ENCODE measurements at regions not wholly inside any gene's neighbourhood (a gene's known extent, or its start where the extent isn't known, plus 50 kb on each side); places are given as distances from the start of the nearest gene placed in this dataset.
"Not testable (repeated sequence)": the region's sequence is repeated elsewhere in the genome, so short reads cannot be mapped to it uniquely, and the experiment has no call there.

- WGBS (ENCODE audit: low lambda C conversion rate, missing lambda C conversion rate): 90% methylated on average over 2 of the region's 2 CpGs
- H3K27me3 ChIP-seq: no peaks in the 10 kb centered on the region
- no peak overlapping the region for H3K4me3 ChIP-seq
- no peak for DNase-seq (ENCODE audit: low spot score)
- H2AFZ ChIP-seq: no peak overlapping the region
- H3K36me3 ChIP-seq (replicated peaks; ENCODE audit: insufficient read depth, low read depth): no peaks in the 10 kb centered on the region
- no peaks in the 10 kb centered on the region for H3K4me1 ChIP-seq (ENCODE audit: insufficient read depth)
- TF ChIP-seq EZH2 (IDR thresholded peaks at IDR 0.05; ENCODE audit: borderline replicate concordance) (no peak), CTCF (IDR thresholded peaks at IDR 0.05; ENCODE audit: poor library complexity) (no peak), EZH2phosphoT487 (IDR thresholded peaks at IDR 0.05; ENCODE audit: low read depth, severe bottlenecking, unreplicated experiment) (no peak)
- no peaks in the 10 kb centered on the region for H4K20me1 ChIP-seq (ENCODE audit: insufficient read depth, poor library complexity, severe bottlenecking)
- no peak overlapping the region for H3K4me2 ChIP-seq
- no peaks in the 10 kb centered on the region for H3K79me2 ChIP-seq
- no peaks in the 10 kb centered on the region for H3K9me3 ChIP-seq (ENCODE audit: low read depth)
- no peaks in the 10 kb centered on the region for H3K9me2 ChIP-seq (replicated peaks; ENCODE audit: insufficient read depth)
- no peak overlapping the region for H3K27ac ChIP-seq
Measured at GRCh38 chr16:58863042-58863441, 128.9 kb upstream of the GOT2 start.

- H3K79me2 ChIP-seq: no peaks in the 10 kb centered on the region
- H3K4me3 ChIP-seq: no peak overlapping the region
- no peak overlapping the region for H3K27ac ChIP-seq
- no peaks in the 10 kb centered on the region for H3K36me3 ChIP-seq (replicated peaks; ENCODE audit: insufficient read depth, low read depth)
- H3K9me2 ChIP-seq (replicated peaks; ENCODE audit: insufficient read depth): no peaks in the 10 kb centered on the region
- TF ChIP-seq EZH2 (IDR thresholded peaks at IDR 0.05; ENCODE audit: borderline replicate concordance): no peak
- TF ChIP-seq CTCF (IDR thresholded peaks at IDR 0.05; ENCODE audit: poor library complexity): no peak
- no peaks in the 10 kb centered on the region for H4K20me1 ChIP-seq (ENCODE audit: insufficient read depth, poor library complexity, severe bottlenecking)
- H3K4me2 ChIP-seq: no peak overlapping the region
- WGBS (ENCODE audit: low lambda C conversion rate, missing lambda C conversion rate): 49% methylated on average over 9 of the region's 9 CpGs
- no peak for DNase-seq (ENCODE audit: low spot score)
- no peak overlapping the region for H2AFZ ChIP-seq
- H3K4me1 ChIP-seq (ENCODE audit: insufficient read depth): no peaks in the 10 kb centered on the region
- no peaks in the 10 kb centered on the region for H3K27me3 ChIP-seq
- H3K9me3 ChIP-seq (ENCODE audit: low read depth): no peaks in the 10 kb centered on the region
Measured at GRCh38 chr16:58862334-58863021, 128.4 kb upstream of the GOT2 start.

- no peaks in the 10 kb centered on the region for H4K20me1 ChIP-seq (ENCODE audit: insufficient read depth, poor library complexity, severe bottlenecking)
- TF ChIP-seq EZH2 (IDR thresholded peaks at IDR 0.05; ENCODE audit: borderline replicate concordance): no peak
- no peak for TF ChIP-seq EZH2phosphoT487 (IDR thresholded peaks at IDR 0.05; ENCODE audit: low read depth, severe bottlenecking, unreplicated experiment)
- TF ChIP-seq CTCF (IDR thresholded peaks at IDR 0.05; ENCODE audit: poor library complexity): no peak
- no peak overlapping the region for H3K27ac ChIP-seq
- H3K36me3 ChIP-seq (replicated peaks; ENCODE audit: insufficient read depth, low read depth): no peaks in the 10 kb centered on the region
- no peaks in the 10 kb centered on the region for H3K9me3 ChIP-seq (ENCODE audit: low read depth)
- 56% methylated on average over 6 of the region's 6 CpGs for WGBS (ENCODE audit: low lambda C conversion rate, missing lambda C conversion rate)
- no peak for DNase-seq (ENCODE audit: low spot score)
- no peaks in the 10 kb centered on the region for H3K4me1 ChIP-seq (ENCODE audit: insufficient read depth)
- H3K9me2 ChIP-seq (replicated peaks; ENCODE audit: insufficient read depth): no peaks in the 10 kb centered on the region
- no peak overlapping the region for H3K4me3 ChIP-seq
- H2AFZ ChIP-seq: no peak overlapping the region
- no peaks in the 10 kb centered on the region for H3K27me3 ChIP-seq
- no peaks in the 10 kb centered on the region for H3K79me2 ChIP-seq
- no peak overlapping the region for H3K4me2 ChIP-seq
Measured at GRCh38 chr16:58859958-58860669, 126.0 kb upstream of the GOT2 start.

GRCh38 chr16:58858577-58858976, 124.5 kb upstream of the GOT2 start:
- not testable (repeated sequence) for H3K27me3 ChIP-seq

More at GRCh38 chr16:58858577-58858976, 124.5 kb upstream of the GOT2 start:
- not testable (repeated sequence) for H3K9me2 ChIP-seq (replicated peaks; ENCODE audit: insufficient read depth); H3K4me1 ChIP-seq (ENCODE audit: insufficient read depth); H3K4me3 ChIP-seq; H2AFZ ChIP-seq; H3K9me3 ChIP-seq (ENCODE audit: low read depth); H3K27ac ChIP-seq; H3K79me2 ChIP-seq; H3K4me2 ChIP-seq; DNase-seq (ENCODE audit: low spot score); H4K20me1 ChIP-seq (ENCODE audit: insufficient read depth, poor library complexity, severe bottlenecking); H3K36me3 ChIP-seq (replicated peaks; ENCODE audit: insufficient read depth, low read depth)

All from hepatocyte (in vitro differentiated cells).